Liver (tissue), 8 donors: ENCODE measurements at regions not wholly inside any gene's neighbourhood (a gene's known extent, or its start where the extent isn't known, plus 50 kb on each side); places are given as distances from the start of the nearest gene placed in this dataset.
A peak's percentile ranks its signal among the peaks of the same experiment; 100 is the strongest.

Experiments
- DNase-seq: peaks from one replicate; pipeline ENCODE4 v3.0.0-alpha.2; 2017; ENCODE audit warnings: low spot score
- H3K27ac ChIP-seq, 2 donors: one replicate each; pipeline ENCODE4 v1.7.0; 2013; ENCODE audit warnings: inconsistent platforms in 2 of 2, low read length in 2 of 2, control low read depth in 1 of 2, low read depth in 1 of 2, mild to moderate bottlenecking in 1 of 2
- H3K27me3 ChIP-seq, 4 donors: one replicate each; pipeline versions ENCODE4 v1.6.1 to v1.7.0; 2013; ENCODE audit warnings: low read length in 3 of 4, inconsistent platforms in 1 of 4, mild to moderate bottlenecking in 1 of 4, moderate library complexity in 1 of 4; ENCODE audit not compliant: control insufficient read depth in 4 of 4, insufficient read depth in 4 of 4
- H3K36me3 ChIP-seq, 4 donors: one replicate each; pipeline versions ENCODE4 v1.6.1 to v1.7.0; 2013; ENCODE audit warnings: low read length in 3 of 4, mild to moderate bottlenecking in 3 of 4, low read depth in 1 of 4, moderate library complexity in 1 of 4; ENCODE audit not compliant: control insufficient read depth in 4 of 4, insufficient read depth in 3 of 4
- H3K4me1 ChIP-seq, 4 donors: one replicate each; pipeline versions ENCODE4 v1.6.1 to v1.7.0; 2013; ENCODE audit warnings: low read length in 3 of 4, mild to moderate bottlenecking in 3 of 4, moderate library complexity in 1 of 4; ENCODE audit not compliant: control insufficient read depth in 4 of 4, insufficient read depth in 4 of 4
- H3K4me3 ChIP-seq, 3 donors: one replicate each; pipeline versions ENCODE4 v1.6.1 to v1.7.0; 2013; ENCODE audit warnings: low read length in 3 of 3, control low read depth in 1 of 3, low read depth in 1 of 3, mild to moderate bottlenecking in 1 of 3
- H3K9ac ChIP-seq, 2 donors: one replicate each; pipeline ENCODE4 v1.7.0; 2013; ENCODE audit warnings: low read length in 2 of 2, mild to moderate bottlenecking in 2 of 2, moderate library complexity in 2 of 2, control low read depth in 1 of 2, low read depth in 1 of 2
- H3K9me3 ChIP-seq, 4 donors: one replicate each; pipeline versions ENCODE4 v1.6.1 to v1.7.0; 2013; ENCODE audit warnings: low read length in 3 of 4; ENCODE audit not compliant: control insufficient read depth in 4 of 4
- ATF3 ChIP-seq: IDR thresholded peaks from 2 replicates; pipeline ENCODE4 v1.6.1; 2016; ENCODE audit warnings: antibody characterized with exemption
- CTCF ChIP-seq: fragments of 150-350 bp; IDR thresholded peaks from 2 replicates; pipeline ENCODE4 v1.5.1; 2017; ENCODE audit warnings: improper control_type of control experiment, low read depth, low read length; ENCODE audit not compliant: missing input control
- EGR1 ChIP-seq, 2 donors: IDR thresholded peaks; 2 replicates each; pipeline ENCODE4 v1.6.1; 2016 to 2018; ENCODE audit warnings: antibody characterized with exemption in 2 of 2, low read depth in 2 of 2
- FOXA1 ChIP-seq: IDR thresholded peaks from 2 replicates; pipeline ENCODE4 v1.6.1; 2016; ENCODE audit warnings: antibody characterized with exemption
- FOXA2 ChIP-seq: IDR thresholded peaks from 2 replicates; pipeline ENCODE4 v1.6.1; 2016; ENCODE audit warnings: antibody characterized with exemption
- GABPA ChIP-seq, 2 donors: IDR thresholded peaks in 1 of 2; conservative IDR thresholded peaks in 1 of 2; 2 replicates each; pipeline ENCODE4 v1.6.1; 2016; ENCODE audit warnings: antibody characterized with exemption in 2 of 2, mild to moderate bottlenecking in 1 of 2, moderate library complexity in 1 of 2
- HNF4A ChIP-seq, 2 donors: conservative IDR thresholded peaks; 2 replicates each; pipeline ENCODE4 v1.6.1; 2016; ENCODE audit warnings: antibody characterized with exemption in 2 of 2, mild to moderate bottlenecking in 2 of 2
- HNF4G ChIP-seq: IDR thresholded peaks from 2 replicates; pipeline ENCODE4 v1.6.1; 2016; ENCODE audit warnings: antibody characterized with exemption
- JUND ChIP-seq, 2 donors: IDR thresholded peaks; 2 replicates each; pipeline ENCODE4 v1.6.1; 2016; ENCODE audit warnings: antibody characterized with exemption in 2 of 2
- MAX ChIP-seq: IDR thresholded peaks from 2 replicates; pipeline ENCODE4 v1.6.1; 2016; ENCODE audit warnings: antibody characterized with exemption
- NR2F2 ChIP-seq: IDR thresholded peaks from 2 replicates; pipeline ENCODE4 v1.6.1; 2016; ENCODE audit warnings: antibody characterized with exemption
- RAD21 ChIP-seq, 2 donors: IDR thresholded peaks; 2 replicates each; pipeline ENCODE4 v1.6.1; 2016; ENCODE audit warnings: antibody characterized with exemption in 2 of 2, mild to moderate bottlenecking in 2 of 2
- REST ChIP-seq: IDR thresholded peaks from 2 replicates; pipeline ENCODE4 v1.6.1; 2016; ENCODE audit warnings: antibody characterized with exemption, mild to moderate bottlenecking
- RXRA ChIP-seq, 2 donors: IDR thresholded peaks; 2 replicates each; pipeline ENCODE4 v1.6.1; 2017 to 2018; ENCODE audit warnings: antibody characterized with exemption in 2 of 2, mild to moderate bottlenecking in 1 of 2
- SP1 ChIP-seq: IDR thresholded peaks from 2 replicates; pipeline ENCODE4 v1.6.1; 2018; ENCODE audit warnings: antibody characterized with exemption, mild to moderate bottlenecking
- TAF1 ChIP-seq: conservative IDR thresholded peaks from 2 replicates; pipeline ENCODE4 v1.6.1; 2016; ENCODE audit warnings: antibody characterized with exemption, mild to moderate bottlenecking
- YY1 ChIP-seq: IDR thresholded peaks from 2 replicates; pipeline ENCODE4 v1.6.1; 2016; ENCODE audit warnings: antibody characterized with exemption, mild to moderate bottlenecking
- ZBTB33 ChIP-seq: IDR thresholded peaks from 2 replicates; pipeline ENCODE4 v1.6.1; 2016; ENCODE audit warnings: antibody characterized with exemption
- WGBS: extraction: QIAGEN DNeasy Blood & Tissue Kit; methylation state at CpG from one replicate; pipeline ENCODE4 v1.1.7; 2013; 5-methylcytosine and 5-hydroxymethylcytosine counted together
- donor health status: healthy.
- donor health status: healthy.
- donor health status: healthy.
- donor health status: healthy.
- donor health status: healthy.

GRCh38 chr1:83756984-83757717 lies 241.8 kb downstream of the TTLL7 start:
- Histone ChIP-seq H3K4me3 (no peak overlapping the region), H3K9me3 (no peaks in the 10 kb centered on the region), H3K27ac (peak overlapping the region in 1 of 2 donors; percentile 27), H3K4me1 (peaks cover 0 to 30% (median 19%) of the 10 kb centered on the region in 4 donors), H3K9ac (no peak overlapping the region), H3K27me3 (no peaks in the 10 kb centered on the region), H3K36me3 (no peaks in the 10 kb centered on the region)
- no peak for DNase-seq
- TF ChIP-seq RXRA (IDR thresholded peaks at IDR 0.05): peak; percentile 70 to 83
- peak; percentile 89 for TF ChIP-seq YY1
- TF ChIP-seq NR2F2: no peak
- TF ChIP-seq REST: no peak
- TF ChIP-seq HNF4G: peak; percentile 78
- TF ChIP-seq ATF3: no peak
- no peak for TF ChIP-seq TAF1
- TF ChIP-seq FOXA2: peak; percentile 85
- TF ChIP-seq GABPA (IDR thresholded peaks at IDR 0.05 in 1 of 2, conservative IDR thresholded peaks at IDR 0.05 in 1 of 2): peak in 1 of 2 donors; percentile 53
- TF ChIP-seq HNF4A (conservative IDR thresholded peaks at IDR 0.05): peak; percentile 90 to 93
- peak; percentile 58 to 63 for TF ChIP-seq JUND (IDR thresholded peaks at IDR 0.05)
- TF ChIP-seq CTCF: no peak
- peak; percentile 83 for TF ChIP-seq SP1
- peak in 1 of 2 donors; percentile 45 for TF ChIP-seq EGR1 (IDR thresholded peaks at IDR 0.05; ENCODE audit: low read depth in 2 of 2)
- peak; percentile 83 for TF ChIP-seq MAX
- TF ChIP-seq RAD21 (IDR thresholded peaks at IDR 0.05): peak; percentile 59 to 67
- peak; percentile 65 for TF ChIP-seq FOXA1
- TF ChIP-seq ZBTB33: peak; percentile 88
- WGBS: 59% methylated on average over 8 of the region's 8 CpGs
